ACC112 (cell line): ENCODE measurements at regions not wholly inside any gene's neighbourhood (a gene's known extent, or its start where the extent isn't known, plus 50 kb on each side); places are given as distances from the start of the nearest gene placed in this dataset.

Source experiments
- H2AFZ ChIP-seq: fragments of 200-600 bp; sonication (generic); one replicate; pipeline ENCODE4 v1.6.0; 2017; ENCODE audit warnings: antibody characterized with exemption, low read length; ENCODE audit not compliant: unreplicated experiment
- H3K27ac ChIP-seq: fragments of 200-600 bp; sonication (generic); 2 replicates; pipeline ENCODE4 v1.5.1; 2014; ENCODE audit warnings: low read depth, mild to moderate bottlenecking, antibody characterized with exemption, low read length, moderate library complexity
- H3K27me3 ChIP-seq: fragments of 200-600 bp; sonication (generic); 2 replicates; pipeline ENCODE4 v1.6.1; 2014; ENCODE audit warnings: mild to moderate bottlenecking, antibody characterized with exemption, low read length, moderate library complexity, mixed read lengths; ENCODE audit not compliant: insufficient read depth
- H3K36me3 ChIP-seq: fragments of 200-600 bp; sonication (generic); 2 replicates; pipeline ENCODE4 v1.6.1; 2016; ENCODE audit warnings: mild to moderate bottlenecking, antibody characterized with exemption, low read length, moderate library complexity, mixed read lengths; ENCODE audit not compliant: insufficient read depth
- H3K4me1 ChIP-seq: fragments of 200-600 bp; sonication (generic); one replicate; pipeline ENCODE4 v1.6.1; 2016; ENCODE audit warnings: low read length, mixed read lengths; ENCODE audit not compliant: insufficient read depth, unreplicated experiment, control insufficient read depth
- H3K4me3 ChIP-seq: fragments of 200-600 bp; sonication (generic); 2 replicates; pipeline ENCODE4 v1.5.1; 2014; ENCODE audit warnings: mild to moderate bottlenecking, low read depth, low read length
- H3K79me2 ChIP-seq: fragments of 200-600 bp; sonication (generic); one replicate; pipeline ENCODE4 v1.6.0; 2016; ENCODE audit warnings: low read length; ENCODE audit not compliant: control insufficient read depth, unreplicated experiment, insufficient read depth

DNA sequence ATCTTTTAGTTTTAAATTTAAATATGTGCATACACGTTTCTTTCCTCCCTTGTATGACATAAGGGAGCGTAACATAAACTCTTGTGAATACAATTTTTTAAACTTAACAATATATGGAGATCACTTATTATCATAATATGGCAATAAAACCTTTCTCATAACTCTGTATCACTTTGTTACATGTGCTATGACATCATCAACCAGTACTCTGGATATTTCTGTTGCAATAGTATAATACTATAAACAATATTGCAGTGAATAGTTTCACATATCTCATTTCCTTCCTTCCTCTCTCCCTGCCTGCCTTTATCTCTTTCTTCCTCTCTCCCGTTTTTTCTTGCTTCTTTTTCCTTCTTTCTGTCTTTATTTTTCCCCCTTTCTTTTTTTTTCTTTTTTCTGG, 1278.0 kb upstream of the CNTN5 start:
- no peak overlapping the region for H2AFZ ChIP-seq
- no peaks in the 10 kb centered on the region for H3K36me3 ChIP-seq
- peaks cover 28% of the 10 kb centered on the region for H3K4me1 ChIP-seq
- no peaks in the 10 kb centered on the region for H3K27me3 ChIP-seq
- no peaks in the 10 kb centered on the region for H3K79me2 ChIP-seq
- peak overlapping the region; percentile 35; the same call in 1 of the 2 replicates for H3K27ac ChIP-seq
- no peak overlapping the region for H3K4me3 ChIP-seq

DNA sequence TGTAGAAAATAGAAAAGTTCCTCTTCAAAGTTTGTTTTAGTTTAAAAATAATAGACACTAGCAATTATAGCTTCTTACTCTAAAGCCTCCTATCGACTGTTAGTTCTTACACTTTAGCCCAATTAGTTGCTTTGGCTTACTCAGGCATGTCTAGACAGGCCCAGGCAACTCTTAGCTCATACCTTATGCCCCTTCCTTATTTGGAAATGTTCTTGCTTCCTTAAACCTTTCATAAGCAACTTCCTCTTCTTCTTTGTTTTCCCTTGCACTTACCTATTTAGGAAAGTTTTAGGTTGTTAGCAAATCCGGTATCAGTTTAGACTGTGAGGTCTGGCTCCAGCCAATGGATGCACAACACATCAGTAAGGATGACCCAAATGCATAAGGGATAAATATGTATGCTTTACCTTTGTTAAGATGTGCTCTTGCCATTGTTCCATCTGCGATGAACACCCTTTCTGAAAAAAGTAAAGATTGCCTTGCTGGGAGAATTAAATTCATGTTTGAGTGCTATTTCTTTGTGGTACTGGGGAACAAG, 1277.5 kb upstream of the CNTN5 start:
- H3K79me2 ChIP-seq: no peaks in the 10 kb centered on the region
- H2AFZ ChIP-seq: no peak overlapping the region
- H3K27ac ChIP-seq: peak overlapping the region; percentile 35; the same call in 1 of the 2 replicates
- peaks cover 26% of the 10 kb centered on the region for H3K4me1 ChIP-seq
- H3K4me3 ChIP-seq: no peak overlapping the region
- no peaks in the 10 kb centered on the region for H3K27me3 ChIP-seq
- H3K36me3 ChIP-seq: no peaks in the 10 kb centered on the region

DNA sequence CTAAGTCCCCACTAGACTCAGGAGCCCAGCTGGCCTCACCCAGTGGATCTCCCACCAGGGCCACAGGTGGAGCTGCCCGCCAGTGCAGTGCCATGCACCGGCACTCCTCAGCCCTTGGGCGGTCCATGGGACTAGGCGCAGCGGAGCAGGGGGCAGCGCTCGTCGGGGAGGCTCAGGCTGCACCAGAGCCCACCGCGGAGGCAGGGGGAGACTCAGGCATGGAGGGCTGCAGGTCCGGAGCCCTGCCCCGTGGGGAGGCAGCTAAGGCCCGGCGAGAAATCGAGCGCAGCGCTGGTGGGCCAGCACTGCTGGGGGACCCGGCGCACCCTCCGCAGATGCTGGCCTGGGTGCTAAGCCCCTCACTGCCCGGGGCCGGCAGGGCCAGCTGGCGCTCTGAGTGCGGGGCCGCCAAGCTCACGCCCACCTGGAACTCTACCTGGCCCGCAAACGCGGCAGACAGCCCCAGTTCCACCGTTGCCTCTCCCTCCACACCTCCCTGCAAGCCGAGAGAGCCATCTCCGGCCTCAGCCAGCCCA, 1275.2 kb upstream of the CNTN5 start:
- Histone ChIP-seq H3K27ac (no peak overlapping the region), H2AFZ (no peak overlapping the region), H3K4me3 (no peak overlapping the region), H3K4me1 (peaks cover 8% of the 10 kb centered on the region), H3K27me3 (no peaks in the 10 kb centered on the region), H3K79me2 (no peaks in the 10 kb centered on the region), H3K36me3 (no peaks in the 10 kb centered on the region)

DNA sequence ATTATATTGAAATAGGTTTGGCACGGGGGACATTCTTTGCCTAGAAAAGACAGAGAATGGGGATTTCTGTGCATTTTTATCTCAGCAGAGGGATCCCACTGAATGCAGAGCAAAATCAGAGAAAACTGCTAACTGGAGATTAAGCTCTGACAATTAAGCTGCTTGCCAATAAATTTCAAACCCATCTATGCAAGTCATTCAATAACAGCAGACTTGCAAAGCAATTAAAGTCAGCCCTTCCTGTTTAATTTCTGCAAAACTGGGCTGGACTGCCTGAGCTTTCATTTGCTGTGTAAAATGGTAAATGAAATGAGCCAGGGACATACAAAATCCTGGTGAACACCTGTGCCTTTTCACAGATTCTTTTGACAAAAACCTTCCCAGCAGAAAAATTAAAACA, 1273.9 kb upstream of the CNTN5 start:
- H2AFZ ChIP-seq: no peak overlapping the region
- H3K36me3 ChIP-seq: no peaks in the 10 kb centered on the region
- no peaks in the 10 kb centered on the region for H3K27me3 ChIP-seq
- H3K79me2 ChIP-seq: no peaks in the 10 kb centered on the region
- no peak overlapping the region for H3K27ac ChIP-seq
- H3K4me1 ChIP-seq: peaks cover 5% of the 10 kb centered on the region
- H3K4me3 ChIP-seq: no peak overlapping the region

DNA sequence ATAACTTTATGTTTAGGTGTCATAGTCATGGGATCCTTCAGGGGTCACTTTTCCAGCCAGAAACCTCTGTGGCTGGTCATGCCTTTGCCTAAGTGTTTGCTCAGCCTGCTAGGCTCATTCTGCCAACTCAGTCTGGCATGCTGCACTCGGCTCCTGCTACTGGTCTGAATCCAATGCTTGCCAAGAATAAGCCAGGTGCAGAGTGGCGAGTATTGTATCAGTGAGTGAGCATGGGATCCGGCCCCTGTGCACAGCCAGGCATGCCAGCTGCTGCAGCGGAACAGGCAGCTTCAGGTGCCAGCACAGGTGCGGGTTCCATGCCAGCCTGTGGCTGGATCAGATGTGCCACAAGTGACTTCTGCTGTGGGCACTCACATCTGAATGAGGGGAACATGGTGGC, 1269.3 kb upstream of the CNTN5 start:
- Histone ChIP-seq H3K4me1 (no peaks in the 10 kb centered on the region), H2AFZ (no peak overlapping the region), H3K27ac (no peak overlapping the region), H3K27me3 (no peaks in the 10 kb centered on the region), H3K79me2 (no peaks in the 10 kb centered on the region), H3K4me3 (no peak overlapping the region), H3K36me3 (no peaks in the 10 kb centered on the region)

GRCh38 chr11:97751952-97752351, 1268.8 kb upstream of the CNTN5 start:
- H2AFZ ChIP-seq: no peak overlapping the region
- no peak overlapping the region for H3K27ac ChIP-seq
- H3K79me2 ChIP-seq: no peaks in the 10 kb centered on the region
- H3K4me1 ChIP-seq: no peaks in the 10 kb centered on the region
- H3K4me3 ChIP-seq: no peak overlapping the region
- no peaks in the 10 kb centered on the region for H3K36me3 ChIP-seq
- no peaks in the 10 kb centered on the region for H3K27me3 ChIP-seq

DNA sequence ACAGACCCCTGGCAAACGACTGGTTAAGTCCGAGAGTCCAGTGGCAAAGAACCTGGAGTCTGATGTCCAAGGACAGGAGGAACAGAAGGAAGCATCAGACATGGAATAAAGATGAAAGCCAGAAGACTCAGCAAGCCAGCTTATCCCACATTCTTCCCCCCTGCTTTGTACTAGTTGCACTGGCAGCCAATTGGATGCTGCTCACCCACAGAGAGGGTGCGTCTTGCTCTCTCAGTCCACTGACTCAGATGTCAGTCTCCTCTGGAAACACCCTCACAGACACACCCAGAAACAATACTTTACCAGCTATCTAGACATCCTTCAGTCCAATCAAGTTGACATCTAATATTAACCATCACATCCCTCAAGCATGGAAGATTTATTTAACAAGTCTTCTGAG, 1265.8 kb upstream of the CNTN5 start:
- H3K36me3 ChIP-seq: no peaks in the 10 kb centered on the region
- no peak overlapping the region for H3K27ac ChIP-seq
- H3K4me3 ChIP-seq: no peak overlapping the region
- no peak overlapping the region for H2AFZ ChIP-seq
- H3K4me1 ChIP-seq: no peaks in the 10 kb centered on the region
- no peaks in the 10 kb centered on the region for H3K79me2 ChIP-seq
- no peaks in the 10 kb centered on the region for H3K27me3 ChIP-seq

DNA sequence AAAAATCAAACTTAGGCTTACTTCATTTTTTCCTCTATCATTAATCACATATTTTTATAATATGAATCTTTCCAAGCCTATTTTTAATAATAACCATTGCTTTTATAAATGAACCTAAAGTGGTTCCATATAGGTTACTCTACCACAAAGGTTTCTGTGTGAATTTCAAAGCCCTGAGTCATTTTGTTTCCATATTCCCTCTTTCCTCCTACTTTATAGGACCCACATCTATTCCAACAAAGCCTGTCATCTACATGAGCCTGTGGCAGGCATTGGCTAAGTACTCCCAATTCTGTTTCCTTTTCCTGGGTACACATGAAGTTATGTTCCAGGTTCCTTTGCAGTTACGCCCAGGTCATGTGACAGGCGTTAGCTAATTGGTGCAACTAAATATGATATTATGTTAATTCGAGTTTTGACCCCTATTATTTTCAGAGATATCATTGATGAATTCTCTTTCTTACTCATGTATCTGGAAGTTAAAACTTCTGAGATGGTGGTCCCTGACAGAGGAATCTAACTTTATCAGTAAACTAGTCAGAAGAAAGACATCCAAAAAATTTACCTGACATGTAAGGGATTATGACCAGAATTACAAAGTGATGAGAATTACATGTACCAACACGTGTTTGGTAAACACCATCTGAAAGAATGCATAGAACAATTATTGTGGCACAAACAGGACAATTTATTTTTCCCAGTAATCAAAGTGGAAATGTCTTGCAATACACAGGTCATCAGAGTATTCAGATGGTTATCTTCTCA, 1264.0 kb upstream of the CNTN5 start:
- Histone ChIP-seq H3K36me3 (no peaks in the 10 kb centered on the region), H2AFZ (no peak overlapping the region), H3K27ac (no peak overlapping the region), H3K27me3 (no peaks in the 10 kb centered on the region), H3K4me1 (no peaks in the 10 kb centered on the region), H3K79me2 (no peaks in the 10 kb centered on the region), H3K4me3 (no peak overlapping the region)

- H3K4me1 ChIP-seq: no peaks in the 10 kb centered on the region
- no peak overlapping the region for H3K27ac ChIP-seq
- no peaks in the 10 kb centered on the region for H3K27me3 ChIP-seq
These were observed 1259.6 kb upstream of the CNTN5 start for GRCh38 chr11:97761175-97761574.

DNA sequence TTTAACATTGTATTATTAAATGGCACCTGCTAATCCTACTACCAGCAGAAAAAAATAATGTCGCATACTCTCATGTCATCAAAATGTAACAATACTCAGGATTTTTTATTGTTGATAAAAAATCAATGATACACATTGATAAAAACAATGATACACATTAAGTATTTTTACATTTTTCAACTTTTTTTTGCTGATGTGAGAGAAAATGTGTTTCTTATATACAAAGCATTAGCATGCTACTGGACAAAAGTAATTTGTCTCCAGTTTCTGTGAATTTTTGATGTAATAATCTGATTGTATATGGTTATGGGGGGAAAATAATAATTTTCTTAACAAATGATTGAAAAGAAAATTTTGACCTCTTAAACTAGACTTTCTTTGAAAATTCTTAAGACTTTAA, 1256.6 kb upstream of the CNTN5 start:
- H3K4me3 ChIP-seq: no peak overlapping the region
- no peak overlapping the region for H3K27ac ChIP-seq
- no peaks in the 10 kb centered on the region for H3K4me1 ChIP-seq
- no peaks in the 10 kb centered on the region for H3K27me3 ChIP-seq
- no peaks in the 10 kb centered on the region for H3K79me2 ChIP-seq
- H3K36me3 ChIP-seq: no peaks in the 10 kb centered on the region
- no peak overlapping the region for H2AFZ ChIP-seq

More at GRCh38 chr11:97761175-97761574, 1259.6 kb upstream of the CNTN5 start:
- Histone ChIP-seq H3K79me2 (no peaks in the 10 kb centered on the region), H3K36me3 (no peaks in the 10 kb centered on the region), H2AFZ (no peak overlapping the region), H3K4me3 (no peak overlapping the region)

DNA sequence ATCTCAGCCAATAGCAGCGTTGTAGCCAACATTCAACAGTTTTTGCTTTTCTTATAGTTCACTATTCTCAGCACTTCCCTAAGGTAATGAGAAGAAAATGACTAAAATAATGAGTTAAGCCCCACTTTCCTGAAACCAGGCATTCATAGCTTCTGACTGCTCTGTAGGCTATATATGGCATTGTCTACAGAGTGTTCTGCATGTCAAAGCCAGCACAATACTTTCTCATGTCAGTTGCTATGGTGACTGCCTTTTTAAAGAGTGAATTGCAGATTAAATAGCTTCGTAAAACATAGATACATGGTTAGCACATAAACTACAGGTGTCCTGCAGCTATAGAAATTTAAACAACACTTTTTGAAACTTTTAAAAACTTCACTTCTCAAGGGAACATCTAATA, 1256.1 kb upstream of the CNTN5 start:
- no peaks in the 10 kb centered on the region for H3K36me3 ChIP-seq
- no peaks in the 10 kb centered on the region for H3K4me1 ChIP-seq
- no peaks in the 10 kb centered on the region for H3K27me3 ChIP-seq
- H3K27ac ChIP-seq: no peak overlapping the region
- H3K4me3 ChIP-seq: no peak overlapping the region
- H3K79me2 ChIP-seq: no peaks in the 10 kb centered on the region
- no peak overlapping the region for H2AFZ ChIP-seq
